Spleen (tissue), 11 donors: ENCODE measurements at regions not wholly inside any gene's neighbourhood (a gene's known extent, or its start where the extent isn't known, plus 50 kb on each side); places are given as distances from the start of the nearest gene placed in this dataset.

ENCODE experiments used
- DNase-seq: peaks from one replicate; pipeline ENCODE4 v3.0.0-alpha.2; 2020
- H3K27ac ChIP-seq, 8 donors: fragments of 200-600 bp; sonication (generic) in 7 of 8; 1 replicate in 4 of 8; 2 replicates in 4 of 8; pipeline versions ENCODE4 v1.5.0 to v1.8.0; 2016 to 2021; ENCODE audit warnings: inconsistent platforms in 4 of 8, mild to moderate bottlenecking in 4 of 8, moderate library complexity in 1 of 8
- H3K27me3 ChIP-seq, 7 donors: fragments of 200-600 bp; sonication (generic) in 6 of 7; replicated peaks in 1 of 7; 1 replicate in 4 of 7; 2 replicates in 3 of 7; pipeline versions ENCODE4 v1.5.0 to v1.8.0; 2016 to 2021; ENCODE audit warnings: inconsistent platforms in 3 of 7, mild to moderate bottlenecking in 1 of 7
- H3K36me3 ChIP-seq, 6 donors: fragments of 200-600 bp; sonication (generic) in 5 of 6; 1 replicate in 4 of 6; 2 replicates in 2 of 6; pipeline versions ENCODE4 v1.5.0 to v1.8.0; 2016 to 2021; ENCODE audit warnings: inconsistent platforms in 2 of 6
- H3K4me1 ChIP-seq, 6 donors: fragments of 200-600 bp; sonication (generic) in 5 of 6; 1 replicate in 3 of 6; 2 replicates in 3 of 6; pipeline versions ENCODE4 v1.5.0 to v1.8.0; 2016 to 2021; ENCODE audit warnings: inconsistent platforms in 3 of 6
- H3K4me3 ChIP-seq, 8 donors: fragments of 200-600 bp; sonication (generic) in 7 of 8; 1 replicate in 4 of 8; 2 replicates in 4 of 8; pipeline versions ENCODE4 v1.5.0 to v1.8.0; 2016 to 2021; ENCODE audit warnings: inconsistent platforms in 4 of 8, mild to moderate bottlenecking in 4 of 8, moderate library complexity in 2 of 8
- H3K9me3 ChIP-seq, 8 donors: fragments of 200-600 bp; sonication (generic) in 7 of 8; 1 replicate in 4 of 8; 2 replicates in 4 of 8; pipeline versions ENCODE4 v1.5.0 to v1.8.0; 2016 to 2021; ENCODE audit warnings: inconsistent platforms in 4 of 8
- CTCF ChIP-seq, 11 experiments: fragments of 200-600 bp in 7 of 11; fragments of 450-650 bp in 4 of 11; sonication (generic) in 4 of 11; IDR thresholded peaks in 8 of 11; conservative IDR thresholded peaks in 3 of 11; 1 replicate in 7 of 11; 2 replicates in 4 of 11; pipeline versions ENCODE4 v1.4.0 to v1.8.0; 2016 to 2021; ENCODE audit warnings: antibody characterized with exemption in 11 of 11, inconsistent platforms in 4 of 11, mild to moderate bottlenecking in 1 of 11
- POLR2A ChIP-seq, 3 donors: fragments of 450-650 bp; IDR thresholded peaks; one replicate each; pipeline ENCODE4 v1.5.1; 2017; ENCODE audit warnings: antibody characterized with exemption in 3 of 3, mild to moderate bottlenecking in 1 of 3
- POLR2AphosphoS5 ChIP-seq, 3 donors: sonication (generic); formaldehyde crosslinking; IDR thresholded peaks; one replicate each; pipeline ENCODE4 v1.5.1; 2017; ENCODE audit warnings: antibody characterized with exemption in 3 of 3
- WGBS, 5 donors: extraction: QIAGEN DNeasy Blood & Tissue Kit in 3 of 5; methylation state at CpG; one replicate each; pipeline versions ENCODE4 v1.1.5 to v1.1.7; 2013 to 2018; 5-methylcytosine and 5-hydroxymethylcytosine counted together
- intact Hi-C: fragments of 100-400 bp; cut with DNase I; formaldehyde crosslinking; loops from one replicate; pipeline ENCODE4 v1.15.0; 2023; ENCODE audit warnings: low total_unique reads
- donor health status: healthy with polysubstance abuse.
- donor health status: DM: no; HTN: no; CAD: no; lungs with moderate emphysema.
- donor health status: DM: no; HTN: no; CAD: no.
- donor health status: Bipolar disorder and iron deficiency.
- donor health status: healthy.
- donor health status: DM: no; HTN: no; CAD: no.
- donor health status: DM: yes; HTN: yes; CAD: no.

GRCh38 chr6:80466981-80467380 is 360.5 kb downstream of the BCKDHB start:
- TF ChIP-seq POLR2AphosphoS5 (IDR thresholded peaks at IDR 0.05) (no peak), POLR2A (IDR thresholded peaks at IDR 0.05) (no peak), CTCF (IDR thresholded peaks at IDR 0.05 in 8 of 11, conservative IDR thresholded peaks at IDR 0.05 in 3 of 11) (no peak)
- intact Hi-C loops: no loop called here
- no peak for DNase-seq

GRCh38 chr6:80465513-80465912 is 359.0 kb downstream of the BCKDHB start:
- H3K36me3 ChIP-seq: no peaks in the 10 kb centered on the region
- 58 to 89% (median 81%) methylated on average over 2 of the region's 2 CpGs for WGBS, 5 donors
- no peak overlapping the region for H3K27ac ChIP-seq
- H3K27me3 ChIP-seq: no peaks in the 10 kb centered on the region
- TF ChIP-seq POLR2AphosphoS5 (IDR thresholded peaks at IDR 0.05) (no peak), POLR2A (IDR thresholded peaks at IDR 0.05) (no peak), CTCF (IDR thresholded peaks at IDR 0.05 in 8 of 11, conservative IDR thresholded peaks at IDR 0.05 in 3 of 11) (no peak)
- H3K9me3 ChIP-seq: no peaks in the 10 kb centered on the region
- H3K4me3 ChIP-seq: no peak overlapping the region
- intact Hi-C loops: no loop called here
- DNase-seq: no peak
- H3K4me1 ChIP-seq: no peaks in the 10 kb centered on the region

More at GRCh38 chr6:80466981-80467380, 360.5 kb downstream of the BCKDHB start:
- Histone ChIP-seq H3K4me1 (no peaks in the 10 kb centered on the region), H3K4me3 (no peak overlapping the region), H3K36me3 (no peaks in the 10 kb centered on the region), H3K27me3 (no peaks in the 10 kb centered on the region), H3K9me3 (no peaks in the 10 kb centered on the region), H3K27ac (no peak overlapping the region)
- 91 to 95% (median 94%) methylated on average over 2 of the region's 2 CpGs for WGBS, 5 donors

DNA sequence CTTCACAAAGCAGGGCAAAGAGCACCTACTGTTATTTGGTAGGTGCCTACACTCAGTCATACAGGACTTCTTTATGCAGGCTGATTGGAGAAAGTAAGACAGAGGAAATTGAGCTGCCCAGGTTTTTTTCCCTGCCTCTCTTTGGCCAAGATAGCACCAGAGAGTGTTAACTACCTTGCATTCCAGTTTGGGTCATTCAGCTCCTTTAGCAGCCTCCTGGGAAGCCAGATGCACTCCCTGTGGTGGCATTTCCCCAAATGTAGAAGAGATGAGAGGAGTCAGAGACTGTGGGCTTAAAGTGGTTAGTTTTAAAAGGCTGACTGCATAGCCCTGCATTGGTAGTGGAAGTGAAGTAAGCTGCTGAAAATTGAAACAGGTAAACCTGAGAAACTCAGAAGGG is 358.4 kb downstream of the BCKDHB start:
- no peaks in the 10 kb centered on the region for H3K27me3 ChIP-seq
- H3K4me1 ChIP-seq: no peaks in the 10 kb centered on the region
- H3K4me3 ChIP-seq: no peak overlapping the region
- TF ChIP-seq CTCF (IDR thresholded peaks at IDR 0.05 in 8 of 11, conservative IDR thresholded peaks at IDR 0.05 in 3 of 11) (no peak), POLR2A (IDR thresholded peaks at IDR 0.05) (no peak), POLR2AphosphoS5 (IDR thresholded peaks at IDR 0.05) (no peak)
- no peak for DNase-seq
- intact Hi-C loops: no loop called here
- H3K27ac ChIP-seq: no peak overlapping the region
- H3K36me3 ChIP-seq: no peaks in the 10 kb centered on the region
- no peaks in the 10 kb centered on the region for H3K9me3 ChIP-seq

- no peak for TF ChIP-seq POLR2AphosphoS5 (IDR thresholded peaks at IDR 0.05)
- no peak for TF ChIP-seq POLR2A (IDR thresholded peaks at IDR 0.05)
- TF ChIP-seq CTCF (IDR thresholded peaks at IDR 0.05 in 8 of 11, conservative IDR thresholded peaks at IDR 0.05 in 3 of 11): no peak
- H3K27me3 ChIP-seq: no peaks in the 10 kb centered on the region
- no peaks in the 10 kb centered on the region for H3K36me3 ChIP-seq
- DNase-seq: no peak
- H3K27ac ChIP-seq: no peak overlapping the region
- intact Hi-C loops: no loop called here
- H3K4me3 ChIP-seq: no peak overlapping the region
- no peaks in the 10 kb centered on the region for H3K4me1 ChIP-seq
- H3K9me3 ChIP-seq: no peaks in the 10 kb centered on the region
Observed at GRCh38 chr6:80463197-80463596, 356.7 kb downstream of the BCKDHB start.
